CD14-positive monocyte (primary cell): ENCODE measurements at regions not wholly inside any gene's neighbourhood (a gene's known extent, or its start where the extent isn't known, plus 50 kb on each side); places are given as distances from the start of the nearest gene placed in this dataset.

Source experiments
- DNase-seq, 3 donors: peaks; one replicate each; pipeline ENCODE4 v3.0.0-alpha.2; 2011 to 2022
- H2AFZ ChIP-seq: 2 replicates; pipeline ENCODE4 v1.6.0; 2012; ENCODE audit warnings: mild to moderate bottlenecking, low read depth, low read length, inconsistent platforms; ENCODE audit not compliant: insufficient read depth, poor library complexity, severe bottlenecking
- H3K27ac ChIP-seq, 2 donors: 1 replicate in 1 of 2; 2 replicates in 1 of 2; pipeline ENCODE4 v1.5.1; 2012 to 2013; ENCODE audit warnings: low read length in 2 of 2, control low read depth in 1 of 2, inconsistent platforms in 1 of 2, low read depth in 1 of 2, mild to moderate bottlenecking in 1 of 2
- H3K27me3 ChIP-seq, 2 donors: one replicate each; pipeline versions ENCODE4 v1.6.0 to v1.6.1; 2011 to 2013; ENCODE audit warnings: low read length in 2 of 2; ENCODE audit not compliant: control insufficient read depth in 2 of 2, insufficient read depth in 2 of 2
- H3K36me3 ChIP-seq, 2 donors: replicated peaks in 1 of 2; 1 replicate in 1 of 2; 2 replicates in 1 of 2; pipeline versions ENCODE4 v1.5.1 to v1.6.1; 2012 to 2013; ENCODE audit warnings: low read length in 2 of 2, control low read depth in 1 of 2, inconsistent platforms in 1 of 2, mild to moderate bottlenecking in 1 of 2; ENCODE audit not compliant: insufficient read depth in 2 of 2, control insufficient read depth in 1 of 2
- H3K4me1 ChIP-seq, 2 donors: 1 replicate in 1 of 2; 2 replicates in 1 of 2; pipeline versions ENCODE4 v1.5.1 to v1.6.1; 2012 to 2013; ENCODE audit warnings: low read length in 2 of 2, control low read depth in 1 of 2, inconsistent platforms in 1 of 2, mild to moderate bottlenecking in 1 of 2, moderate library complexity in 1 of 2; ENCODE audit not compliant: insufficient read depth in 2 of 2, control insufficient read depth in 1 of 2
- H3K4me2 ChIP-seq: replicated peaks from 2 replicates; pipeline ENCODE3; 2012; ENCODE audit warnings: low read length, moderate library complexity, mild to moderate bottlenecking; ENCODE audit not compliant: poor library complexity, severe bottlenecking; ENCODE audit errors: extremely low read depth
- H3K4me3 ChIP-seq, 3 experiments: fragments of 200-600 bp in 1 of 3; sonication (generic) in 1 of 3; replicated peaks in 1 of 3; 1 replicate in 2 of 3; 2 replicates in 1 of 3; pipeline ENCODE4 v1.5.1; 2011 to 2013; ENCODE audit warnings: low read length in 3 of 3, mild to moderate bottlenecking in 3 of 3, control low read depth in 2 of 3, low read depth in 2 of 3, inconsistent platforms in 1 of 3, moderate library complexity in 1 of 3
- H3K79me2 ChIP-seq: 2 replicates; pipeline ENCODE4 v1.6.0; 2012; ENCODE audit warnings: mild to moderate bottlenecking, control low read depth, inconsistent platforms, low read length, moderate library complexity; ENCODE audit not compliant: insufficient read depth
- H3K9ac ChIP-seq: 2 replicates; pipeline ENCODE4 v1.6.0; 2017; ENCODE audit warnings: low read length, mild to moderate bottlenecking; ENCODE audit not compliant: insufficient read depth, poor library complexity, severe bottlenecking
- H3K9me3 ChIP-seq, 2 donors: replicated peaks in 1 of 2; 1 replicate in 1 of 2; 2 replicates in 1 of 2; pipeline versions ENCODE4 v1.5.1 to v1.6.1; 2012 to 2013; ENCODE audit warnings: low read length in 2 of 2, control low read depth in 1 of 2; ENCODE audit not compliant: control insufficient read depth in 1 of 2, insufficient read depth in 1 of 2
- H4K20me1 ChIP-seq: 2 replicates; pipeline ENCODE4 v1.6.0; 2012; ENCODE audit warnings: mild to moderate bottlenecking, low read length, control low read depth, moderate library complexity; ENCODE audit not compliant: insufficient read depth
- H3K27ac Mint-ChIP-seq, 7 donors: one replicate each; pipeline ENCODE4 v1.8.0; 2020; ENCODE audit warnings: mild to moderate bottlenecking in 7 of 7, mixed read lengths in 7 of 7, moderate library complexity in 6 of 7, inconsistent platforms in 2 of 7
- H3K27me3 Mint-ChIP-seq, 3 donors: one replicate each; pipeline ENCODE4 v1.8.0; 2021 to 2022; ENCODE audit warnings: low read depth in 3 of 3, mild to moderate bottlenecking in 3 of 3, mixed read lengths in 3 of 3, moderate library complexity in 3 of 3, inconsistent platforms in 1 of 3
- H3K36me3 Mint-ChIP-seq, 2 donors: one replicate each; pipeline ENCODE4 v1.8.0; 2020; ENCODE audit warnings: mixed read lengths in 2 of 2, inconsistent platforms in 1 of 2, mild to moderate bottlenecking in 1 of 2
- H3K4me1 Mint-ChIP-seq: one replicate; pipeline ENCODE4 v1.8.0; 2020; ENCODE audit warnings: mild to moderate bottlenecking, mixed read lengths
- H3K4me3 Mint-ChIP-seq, 2 donors: one replicate each; pipeline ENCODE4 v1.8.0; 2020; ENCODE audit warnings: mild to moderate bottlenecking in 2 of 2, mixed read lengths in 2 of 2, moderate library complexity in 1 of 2
- H3K9me3 Mint-ChIP-seq, 7 donors: one replicate each; pipeline ENCODE4 v1.8.0; 2020 to 2022; ENCODE audit warnings: mixed read lengths in 7 of 7, mild to moderate bottlenecking in 6 of 7, moderate library complexity in 6 of 7, inconsistent platforms in 2 of 7
- WGBS: methylation state at CpG from one replicate; pipeline ENCODE4 v1.1.5; 2013; ENCODE audit warnings: missing lambda C conversion rate; ENCODE audit not compliant: insufficient coverage; 5-methylcytosine and 5-hydroxymethylcytosine counted together
- intact Hi-C, 2 donors: fragments of 100-400 bp; cut with micrococcal nuclease; formaldehyde crosslinking; loops; one replicate each; pipeline versions ENCODE4 v1.15.0 to v1.15.1; 2023
- TF ChIP-seq, protein P1 (sequence below): fragments of 200-600 bp; IDR thresholded peaks from one replicate; pipeline ENCODE4 v1.8.0; 2022; ENCODE audit warnings: antibody characterized with exemption, mild to moderate bottlenecking

DNA sequence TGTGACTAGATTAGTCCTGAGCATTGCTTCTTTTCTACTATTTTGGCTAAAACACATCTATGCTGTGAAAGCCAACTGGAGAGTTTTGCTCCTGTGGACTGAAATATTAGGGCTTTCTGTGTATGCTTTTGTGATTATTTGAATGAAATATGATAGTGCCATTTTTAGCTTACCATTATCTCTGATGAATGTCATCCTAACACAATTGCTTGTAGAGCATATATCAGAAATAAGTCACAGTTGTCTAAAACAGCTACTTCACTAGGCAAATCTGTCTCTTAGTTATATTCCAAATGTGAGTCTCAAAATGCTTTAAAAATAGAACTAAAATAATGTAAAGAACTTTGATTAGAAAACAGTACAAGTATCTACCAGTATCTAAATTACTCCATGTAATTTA is 401.4 kb upstream of the PTCHD4 start:
- Mint-ChIP-seq H3K36me3 (no peaks in the 10 kb centered on the region), H3K4me1 (no peaks in the 10 kb centered on the region), H3K4me3 (no peak overlapping the region), H3K27ac (no peak overlapping the region), H3K9me3 (peaks cover 0 to 3% (median 0%) of the 10 kb centered on the region in 7 donors), H3K27me3 (peaks cover 0 to 1% (median 1%) of the 10 kb centered on the region in 3 donors)
- intact Hi-C loops, result no loop called here
- no peak for DNase-seq
- Histone ChIP-seq H2AFZ (no peak overlapping the region), H3K79me2 (no peaks in the 10 kb centered on the region), H3K27me3 (no peaks in the 10 kb centered on the region), H3K4me3 (no peak overlapping the region), H3K9ac (no peak overlapping the region), H3K9me3 (no peaks in the 10 kb centered on the region), H3K27ac (no peak overlapping the region), H3K4me1 (no peaks in the 10 kb centered on the region), H4K20me1 (no peaks in the 10 kb centered on the region), H3K4me2 (no peak overlapping the region), H3K36me3 (no peaks in the 10 kb centered on the region)
- TF ChIP-seq, protein P1, sequence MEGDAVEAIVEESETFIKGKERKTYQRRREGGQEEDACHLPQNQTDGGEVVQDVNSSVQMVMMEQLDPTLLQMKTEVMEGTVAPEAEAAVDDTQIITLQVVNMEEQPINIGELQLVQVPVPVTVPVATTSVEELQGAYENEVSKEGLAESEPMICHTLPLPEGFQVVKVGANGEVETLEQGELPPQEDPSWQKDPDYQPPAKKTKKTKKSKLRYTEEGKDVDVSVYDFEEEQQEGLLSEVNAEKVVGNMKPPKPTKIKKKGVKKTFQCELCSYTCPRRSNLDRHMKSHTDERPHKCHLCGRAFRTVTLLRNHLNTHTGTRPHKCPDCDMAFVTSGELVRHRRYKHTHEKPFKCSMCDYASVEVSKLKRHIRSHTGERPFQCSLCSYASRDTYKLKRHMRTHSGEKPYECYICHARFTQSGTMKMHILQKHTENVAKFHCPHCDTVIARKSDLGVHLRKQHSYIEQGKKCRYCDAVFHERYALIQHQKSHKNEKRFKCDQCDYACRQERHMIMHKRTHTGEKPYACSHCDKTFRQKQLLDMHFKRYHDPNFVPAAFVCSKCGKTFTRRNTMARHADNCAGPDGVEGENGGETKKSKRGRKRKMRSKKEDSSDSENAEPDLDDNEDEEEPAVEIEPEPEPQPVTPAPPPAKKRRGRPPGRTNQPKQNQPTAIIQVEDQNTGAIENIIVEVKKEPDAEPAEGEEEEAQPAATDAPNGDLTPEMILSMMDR, result no peak

DNA sequence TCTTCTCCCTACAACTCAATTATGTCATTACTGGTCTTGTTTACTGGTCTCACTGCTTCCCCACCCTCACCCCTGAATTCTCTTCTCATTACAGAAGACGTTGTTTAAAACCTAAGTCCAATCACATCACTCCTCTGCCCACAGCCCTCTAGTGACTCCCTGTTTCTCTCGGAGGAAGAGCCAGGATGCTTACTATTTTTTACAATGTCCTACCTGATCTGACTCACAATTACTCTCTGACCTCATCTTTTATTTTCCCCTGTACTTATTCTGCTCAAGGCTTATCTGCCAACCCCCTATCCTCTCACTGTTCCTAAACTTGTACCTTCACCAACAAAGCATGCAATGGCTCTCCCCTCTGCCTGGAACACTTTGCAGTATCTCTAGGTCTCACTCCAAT is 400.4 kb upstream of the PTCHD4 start:
- H3K4me1 ChIP-seq, result no peaks in the 10 kb centered on the region
- DNase-seq, result no peak
- no peak overlapping the region for H3K27ac Mint-ChIP-seq

More for the DNA sequence above, 400.4 kb upstream of the PTCHD4 start:
- H3K27me3 ChIP-seq, result no peaks in the 10 kb centered on the region
- peaks cover 0 to 6% (median 1%) of the 10 kb centered on the region in 7 donors for H3K9me3 Mint-ChIP-seq
- intact Hi-C loops, result no loop called here
- no peak overlapping the region for H3K9ac ChIP-seq
- 63% methylated on average over 2 of the region's 2 CpGs for WGBS
- no peaks in the 10 kb centered on the region for H3K9me3 ChIP-seq
- H3K4me3 ChIP-seq, result no peak overlapping the region
- no peaks in the 10 kb centered on the region for H4K20me1 ChIP-seq
- no peaks in the 10 kb centered on the region for H3K36me3 Mint-ChIP-seq
- H3K4me3 Mint-ChIP-seq, result no peak overlapping the region
- no peak overlapping the region for H3K4me2 ChIP-seq
- H3K27me3 Mint-ChIP-seq, result peaks cover 0 to 1% (median 1%) of the 10 kb centered on the region in 3 donors
- H3K27ac ChIP-seq, result no peak overlapping the region
- no peaks in the 10 kb centered on the region for H3K4me1 Mint-ChIP-seq
- H3K79me2 ChIP-seq, result no peaks in the 10 kb centered on the region
- H2AFZ ChIP-seq, result no peak overlapping the region
- no peaks in the 10 kb centered on the region for H3K36me3 ChIP-seq
- TF ChIP-seq, protein P1, result no peak
